ENCODE measurements at regions not wholly inside any gene's neighbourhood (a gene's known extent, or its start where the extent isn't known, plus 50 kb on each side); places are given as distances from the start of the nearest gene placed in this dataset.

- TF ChIP-seq CTCF (conservative IDR thresholded peaks at IDR 0.05; ENCODE audit: low read depth, low read length): no peak
- no peak for TF ChIP-seq EZH2 (IDR thresholded peaks at IDR 0.05; ENCODE audit: low read length, unreplicated experiment)
- TF ChIP-seq EZH2phosphoT487 (IDR thresholded peaks at IDR 0.05; ENCODE audit: borderline replicate concordance, low read length): no peak
Observed at GRCh38 chr7:417625-417889, 102.1 kb downstream of the PDGFA start.
